ENCODE measurements at regions not wholly inside any gene's neighbourhood (a gene's known extent, or its start where the extent isn't known, plus 50 kb on each side); places are given as distances from the start of the nearest gene placed in this dataset.

- ATAC-seq (no peak), FAIRE-seq (no peak), DNase-seq (ENCODE audit: low read depth, low spot score) (no peak)
- Histone ChIP-seq H3K4me2 (ENCODE audit: control insufficient read depth, insufficient read depth) (no peak overlapping the region), H2AFZ (ENCODE audit: control insufficient read depth, low read depth, low read length) (no peak overlapping the region), H3K27me3 (replicated peaks in 1 of 2; ENCODE audit: control insufficient read depth in 2 of 2, insufficient read depth in 2 of 2, low read length in 1 of 2) (no peaks in the 10 kb centered on the region; a peak in 2 of 4 replicates), H4K20me1 (ENCODE audit: control insufficient read depth, insufficient read depth) (no peaks in the 10 kb centered on the region), H3K4me3 (no peak overlapping the region), H3K79me2 (ENCODE audit: control insufficient read depth, insufficient read depth, low read length) (no peaks in the 10 kb centered on the region), H3K36me3 (ENCODE audit: control insufficient read depth in 2 of 2, insufficient read depth in 2 of 2, low read length in 1 of 2) (no peaks in the 10 kb centered on the region), H3K9me3 (replicated peaks; ENCODE audit: control insufficient read depth, insufficient read depth, low read length) (no peaks in the 10 kb centered on the region), H3K27ac (ENCODE audit: control insufficient read depth, insufficient read depth) (no peak overlapping the region), H3K4me1 (ENCODE audit: control insufficient read depth, insufficient read depth, low read length) (no peaks in the 10 kb centered on the region), H3K9ac (ENCODE audit: control insufficient read depth, insufficient read depth, low read length) (no peak overlapping the region)
- ChIA-PET CTCF (no interaction called here), RAD21 (ENCODE audit: unreplicated experiment) (no interaction called here), POLR2A (no interaction called here), SMC1A (ENCODE audit: uncharacterized antibody, unreplicated experiment) (no interaction called here)
- intact Hi-C loops (cut with micrococcal nuclease; ENCODE audit: unreplicated experiment) (no loop called here), in situ Hi-C loops (cut with MboI) (no loop called here)
- BruUV-seq (replicated peaks): no TSS peak
- no peak for TF ChIP-seq EGR1 (IDR thresholded peaks at IDR 0.05; ENCODE audit: borderline replicate concordance in 1 of 2, low read depth in 2 of 2, low read length in 2 of 2)
- TF ChIP-seq GATAD2B (conservative IDR thresholded peaks at IDR 0.05; ENCODE audit: low read depth): no peak
- no peak for TF ChIP-seq IRF5 (IDR thresholded peaks at IDR 0.05; ENCODE audit: borderline replicate concordance)
- no peak for TF ChIP-seq MYC (IDR thresholded peaks at IDR 0.05; ENCODE audit: insufficient read depth, insufficient read length, insufficient replicate concordance, low read length, severe bottlenecking)
- no peak for TF ChIP-seq EZH2 (IDR thresholded peaks at IDR 0.05; ENCODE audit: borderline replicate concordance, control insufficient read depth, low read depth, low read length)
- TF ChIP-seq MLLT1 (IDR thresholded peaks at IDR 0.05): no peak
- no peak for TF ChIP-seq ZNF207 (IDR thresholded peaks at IDR 0.05; ENCODE audit: borderline replicate concordance)
- no peak for TF ChIP-seq PAX5 (IDR thresholded peaks at IDR 0.05; ENCODE audit: borderline replicate concordance, low read depth, low read length)
- no peak for TF ChIP-seq POLR2A (IDR thresholded peaks at IDR 0.05; ENCODE audit: low read depth, low read length)
- TF ChIP-seq BCL11A (IDR thresholded peaks at IDR 0.05; ENCODE audit: low read depth, low read length): no peak
- TF ChIP-seq IKZF2 (IDR thresholded peaks at IDR 0.05): no peak
- TF ChIP-seq CBFB (IDR thresholded peaks at IDR 0.05; ENCODE audit: low read depth): no peak
- no peak for TF ChIP-seq ZNF274 (IDR thresholded peaks at IDR 0.05; ENCODE audit: insufficient read depth, insufficient read length)
- TF ChIP-seq E4F1 (IDR thresholded peaks at IDR 0.05; ENCODE audit: borderline replicate concordance, partially characterized antibody): no peak
- TF ChIP-seq SMAD5 (IDR thresholded peaks at IDR 0.05; ENCODE audit: low read depth): no peak
- WGBS (ENCODE audit: insufficient coverage, insufficient replicate concordance, low lambda C conversion rate, missing lambda C conversion rate): 34% methylated on average over 5 of the region's 5 CpGs
These were observed 272.0 kb upstream of the E2F7 start for GRCh38 chr12:77337362-77337761.

All from GM12878 (cell line).